ENCODE measurements at regions not wholly inside any gene's neighbourhood (a gene's known extent, or its start where the extent isn't known, plus 50 kb on each side); places are given as distances from the start of the nearest gene placed in this dataset.

GRCh38 chr5:107296572-107296971, 374.2 kb downstream of the EFNA5 start:
- H3K9me3 Mint-ChIP-seq: no peaks in the 10 kb centered on the region; a peak in 1 of 5 replicates

More at GRCh38 chr5:107296572-107296971, 374.2 kb downstream of the EFNA5 start:
- no peaks in the 10 kb centered on the region for H3K79me2 ChIP-seq (ENCODE audit: insufficient read depth, low read length)
- H3K27me3 ChIP-seq (ENCODE audit: insufficient read depth, low read length): no peaks in the 10 kb centered on the region
- no peaks in the 10 kb centered on the region for H3K9me3 ChIP-seq (ENCODE audit: control insufficient read depth, low read depth, low read length)
- H3K79me1 ChIP-seq (ENCODE audit: insufficient read depth, low read depth, low read length, poor library complexity, severe bottlenecking): no peaks in the 10 kb centered on the region
- H3K23ac ChIP-seq (ENCODE audit: insufficient read length, low read depth, low read length): no peak overlapping the region
- no peak for DNase-seq
- no peak overlapping the region for H2BK120ac ChIP-seq (ENCODE audit: low read depth, low read length, poor library complexity, severe bottlenecking)
- H2BK15ac ChIP-seq (ENCODE audit: low read depth, low read length): no peak overlapping the region
- Mint-ChIP-seq H3K27ac (no peak overlapping the region), H3K4me3 (no peak overlapping the region), H3K27me3 (ENCODE audit: low read depth) (no peaks in the 10 kb centered on the region), H3K4me1 (peaks cover 21% of the 10 kb centered on the region in 2 experiments), H3K36me3 (ENCODE audit: insufficient read depth in 1 of 3, low read depth in 3 of 3) (no peaks in the 10 kb centered on the region)
- H4K91ac ChIP-seq (ENCODE audit: insufficient read length, low read depth, low read length): no peak overlapping the region
- no peak overlapping the region for H3K27ac ChIP-seq (ENCODE audit: insufficient read length, low read depth, low read length)
- H3T11ph ChIP-seq (ENCODE audit: low read length): no peak overlapping the region
- H3K9ac ChIP-seq (ENCODE audit: extremely low read depth, insufficient read length, low read length): no peak overlapping the region
- no peak overlapping the region for H4K5ac ChIP-seq (ENCODE audit: insufficient read length, low read depth, low read length)
- no peak overlapping the region for H3K4ac ChIP-seq (ENCODE audit: low read depth, low read length)
- no peaks in the 10 kb centered on the region for H3K23me2 ChIP-seq (ENCODE audit: insufficient read length, low read depth, low read length, poor library complexity, severe bottlenecking)
- no peak overlapping the region for H3K56ac ChIP-seq (ENCODE audit: insufficient read length, low read depth, low read length)
- H3K4me1 ChIP-seq (ENCODE audit: insufficient read depth, low read length): no peaks in the 10 kb centered on the region
- H2BK20ac ChIP-seq (ENCODE audit: low read depth, low read length, poor library complexity, severe bottlenecking): no peak overlapping the region
- no peak for TF ChIP-seq CTCF (conservative IDR thresholded peaks at IDR 0.05)
- H3K18ac ChIP-seq (ENCODE audit: insufficient read length, low read depth, low read length): no peak overlapping the region
- H3K4me2 ChIP-seq (ENCODE audit: insufficient read depth, insufficient read length, low read length): no peak overlapping the region
- no peak overlapping the region for H4K8ac ChIP-seq (replicated peaks; ENCODE audit: insufficient read length, low read depth, low read length)
- no peaks in the 10 kb centered on the region for H4K20me1 ChIP-seq (ENCODE audit: control insufficient read depth, insufficient read depth, insufficient read length)
- no peak overlapping the region for H2BK5ac ChIP-seq (ENCODE audit: insufficient read length, low read length)
- no peak overlapping the region for H2AFZ ChIP-seq (ENCODE audit: low read length)
- WGBS (ENCODE audit: extremely low coverage, insufficient read length, low lambda C conversion rate): no CpG with 5 or more reads among the region's 2 CpGs
- H3K14ac ChIP-seq (ENCODE audit: insufficient read depth, low read length): no peak overlapping the region
- H2BK12ac ChIP-seq (ENCODE audit: insufficient read length, low read depth, low read length): no peak overlapping the region
- no peak overlapping the region for H2AK5ac ChIP-seq (ENCODE audit: insufficient read length, low read length)
